NCI-H1092 treated with DMSO at 0.1 percent for 48 hours (cell line): ENCODE measurements at regions not wholly inside any gene's neighbourhood (a gene's known extent, or its start where the extent isn't known, plus 50 kb on each side); places are given as distances from the start of the nearest gene placed in this dataset.
A peak's percentile ranks its signal among the peaks of the same experiment; 100 is the strongest.
"Not testable (repeated sequence)": the region's sequence is repeated elsewhere in the genome, so short reads cannot be mapped to it uniquely, and the experiment has no call there.

Experiments
- DNase-seq: peaks from one replicate; lab custom pipeline; 2025; lab: John Stamatoyannopoulos, UW

DNA sequence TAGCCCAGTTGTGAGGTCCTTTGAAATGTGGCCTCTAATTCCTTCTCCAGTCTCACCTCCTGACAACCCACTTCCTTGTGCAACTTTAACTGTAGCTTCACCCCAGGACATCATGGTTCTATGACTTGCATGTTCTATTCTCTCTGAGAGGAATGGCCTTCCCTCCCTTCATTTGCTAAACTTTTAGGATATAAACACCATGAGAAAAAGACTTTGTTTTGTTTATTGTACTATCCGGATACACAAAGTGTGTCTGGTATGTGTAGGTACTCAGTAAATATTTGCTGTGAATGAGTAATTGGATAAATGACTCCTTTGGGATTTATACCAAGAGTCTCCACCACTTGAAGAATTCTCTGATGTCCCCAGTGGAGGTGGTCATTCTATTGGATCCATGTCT is 547.6 kb downstream of the INSC start:
- DNase-seq = no peak

DNA sequence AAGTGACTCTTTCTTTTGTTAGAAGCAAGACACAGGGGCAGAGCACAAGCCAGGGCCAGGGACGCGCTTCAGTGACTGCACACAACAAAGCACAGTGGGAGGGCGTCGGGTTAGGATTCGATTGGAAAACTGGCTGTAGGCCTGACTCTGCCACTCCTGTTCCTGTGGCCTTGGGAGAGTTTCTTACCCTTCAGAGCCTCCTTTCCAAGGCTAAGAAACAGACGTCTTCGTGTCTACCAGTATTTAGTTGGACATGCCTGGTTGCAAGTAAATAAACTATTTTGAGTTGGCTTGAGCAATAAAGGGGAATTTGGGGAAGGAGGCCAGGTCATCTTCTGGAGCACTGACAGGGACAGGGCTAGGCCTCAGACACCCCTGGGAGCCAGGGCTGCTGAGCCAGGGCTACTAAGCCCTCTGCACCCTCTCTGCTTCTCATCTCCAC is 549.1 kb downstream of the INSC start:
- peak; percentile 96 for DNase-seq

DNA sequence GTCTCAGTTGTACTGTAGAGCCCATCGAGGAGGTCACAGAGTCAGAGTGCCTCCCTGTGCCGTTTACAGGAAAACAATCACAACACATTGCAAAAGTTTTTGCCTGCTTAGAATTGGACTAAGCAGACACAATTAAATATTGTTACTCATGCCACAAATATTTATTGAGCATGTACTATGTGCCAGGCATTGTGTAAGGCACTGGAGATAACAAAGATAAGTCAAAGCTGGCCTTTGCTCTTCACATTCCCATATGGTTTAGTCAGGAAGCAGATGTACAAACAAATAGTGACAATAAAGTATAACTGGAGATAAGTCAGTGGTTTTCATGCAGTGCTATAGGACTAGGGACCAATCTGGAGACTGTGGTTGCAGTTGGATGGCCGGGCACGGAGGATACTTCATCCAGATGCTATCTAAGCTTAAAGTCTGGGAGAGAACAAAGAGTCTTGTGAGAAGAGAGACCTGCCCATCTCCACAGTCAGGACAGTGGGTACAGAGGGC is 550.7 kb downstream of the INSC start:
- no peak for DNase-seq

- no peak for DNase-seq
Measured at GRCh38 chr11:15667127-15667725, 552.5 kb downstream of the INSC start.

- no peak for DNase-seq
Measured at GRCh38 chr11:15668718-15669117, 554.0 kb downstream of the INSC start.

GRCh38 chr11:15670520-15671070 is 555.9 kb downstream of the INSC start:
- DNase-seq = no peak

DNA sequence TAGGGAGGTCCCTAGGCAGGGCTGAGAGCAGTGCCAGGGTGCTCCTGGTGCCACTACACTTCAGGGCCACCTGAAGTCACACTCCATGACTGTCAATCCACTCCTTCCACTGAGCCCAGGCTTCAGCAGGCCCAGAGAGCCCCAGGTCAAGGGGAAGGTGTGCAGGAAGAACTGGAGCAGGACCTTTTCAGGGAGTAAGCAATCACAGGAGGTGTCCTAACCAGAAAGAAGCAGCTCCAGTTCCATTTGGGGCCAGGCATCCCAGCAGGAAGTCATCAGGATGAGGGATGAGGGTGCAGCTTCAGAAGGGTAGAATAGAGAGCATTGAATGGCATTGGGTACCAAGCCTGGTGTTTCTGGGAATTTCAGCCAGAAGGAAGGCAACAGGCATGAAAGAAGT is 556.5 kb downstream of the INSC start:
- no peak for DNase-seq

DNA sequence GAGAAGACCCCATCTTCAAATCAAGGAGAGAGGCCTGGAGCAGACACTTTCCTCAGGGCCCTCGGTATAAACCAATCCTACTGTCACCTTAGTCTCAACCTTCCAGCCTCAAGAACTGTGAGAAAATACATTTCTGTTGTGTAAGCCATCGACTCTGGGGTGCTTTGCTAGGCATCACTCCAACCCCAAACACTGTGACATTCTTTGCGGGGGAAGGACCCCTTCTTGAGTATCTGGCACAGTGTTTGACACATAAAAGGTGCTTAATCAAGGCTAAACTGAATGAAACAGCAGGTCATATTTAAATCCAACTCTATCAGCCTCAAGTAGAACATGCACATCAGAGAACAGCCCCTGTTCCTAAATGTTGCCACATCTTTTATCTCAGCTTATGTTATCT is 558.1 kb downstream of the INSC start:
- peak; percentile 27 for DNase-seq

DNA sequence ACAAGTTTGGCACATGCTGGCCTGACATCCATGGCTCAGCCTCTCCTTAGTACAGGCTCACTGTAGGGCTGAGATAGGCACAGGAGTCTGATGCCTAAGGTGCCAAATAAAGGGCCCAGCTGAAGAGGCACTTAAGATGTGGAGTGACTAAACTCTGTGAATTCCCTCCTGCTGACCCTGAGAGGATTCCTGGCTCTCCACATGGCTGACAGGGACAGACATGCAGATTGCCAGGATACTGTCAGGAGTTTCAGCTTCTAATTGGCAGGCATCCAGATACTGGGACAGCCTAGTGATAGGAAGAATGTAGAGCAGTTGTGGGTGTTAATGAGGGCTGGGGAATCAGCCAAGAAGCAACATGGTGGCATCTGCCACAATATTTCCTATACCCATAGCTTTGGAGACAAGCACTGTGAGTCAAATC is 558.7 kb downstream of the INSC start:
- peak; percentile 74 for DNase-seq

GRCh38 chr11:15674756-15675155 is 560.0 kb downstream of the INSC start:
- DNase-seq = no peak

- no peak for DNase-seq
Measured at GRCh38 chr11:15675683-15676082, 561.0 kb downstream of the INSC start.

GRCh38 chr11:15677181-15677580 is 562.5 kb downstream of the INSC start:
- DNase-seq = no peak

GRCh38 chr11:15683528-15683927 is 568.8 kb downstream of the INSC start:
- no peak for DNase-seq

DNA sequence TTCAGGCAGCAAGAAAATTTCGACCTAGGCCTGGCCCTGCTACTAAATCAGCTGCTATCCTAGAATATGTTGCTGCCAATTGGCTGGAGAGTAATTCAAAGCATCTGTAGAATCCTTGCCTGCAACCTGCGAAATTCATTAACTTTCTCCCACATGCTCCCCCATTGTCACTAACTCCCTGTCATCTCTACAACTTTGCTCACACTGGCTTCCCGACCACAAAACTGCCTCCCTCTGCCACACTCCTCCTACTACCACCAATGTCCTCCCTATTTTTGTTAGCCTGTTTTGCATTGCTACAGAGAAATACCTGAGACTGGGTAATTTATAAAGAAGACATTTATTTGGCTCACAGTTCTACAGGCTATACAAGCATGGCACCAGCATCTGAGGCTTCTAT is 570.6 kb downstream of the INSC start:
- no peak for DNase-seq

DNA sequence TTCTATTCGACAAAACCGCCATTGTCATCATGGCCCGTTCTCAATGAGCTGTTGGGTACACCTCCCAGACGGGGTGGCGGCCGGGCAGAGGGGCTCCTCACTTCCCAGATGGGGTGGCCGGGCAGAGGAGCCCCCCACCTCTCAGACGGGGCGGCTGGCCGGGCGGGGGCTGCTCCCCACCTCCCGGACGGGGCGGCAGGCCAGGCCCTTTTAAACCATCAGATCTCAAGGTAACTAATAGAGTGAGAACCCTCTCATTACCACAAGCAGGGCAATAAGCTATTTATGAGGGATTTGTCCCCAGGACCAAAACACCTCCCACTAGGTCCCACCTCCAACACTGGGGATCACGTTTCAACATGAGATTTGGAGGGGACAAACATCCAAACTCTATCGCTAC is 571.5 kb downstream of the INSC start:
- not testable (repeated sequence) for DNase-seq

GRCh38 chr11:15687342-15687741 is 572.6 kb downstream of the INSC start:
- DNase-seq = no peak

GRCh38 chr11:15688351-15688792 is 573.6 kb downstream of the INSC start:
- DNase-seq = no peak

DNA sequence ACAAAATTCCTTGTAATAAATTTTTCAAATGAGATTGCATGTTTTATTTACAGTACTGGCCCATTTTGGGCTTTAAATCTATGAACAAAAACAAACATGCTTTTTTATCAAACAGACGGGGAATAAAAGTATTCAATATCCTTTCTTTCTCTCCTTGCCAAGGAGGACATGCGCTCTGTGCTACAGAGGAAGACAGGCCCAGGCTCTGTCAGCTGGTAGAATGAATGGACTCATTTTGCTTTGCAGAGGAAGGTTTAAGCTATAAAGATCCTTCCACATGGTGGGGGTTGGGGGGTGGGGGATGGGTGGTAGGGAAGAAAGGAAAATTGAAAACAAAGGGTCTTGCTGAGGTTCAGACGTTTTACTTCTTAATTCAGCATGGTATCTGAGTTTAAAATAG is 575.6 kb downstream of the INSC start:
- DNase-seq = no peak

DNA sequence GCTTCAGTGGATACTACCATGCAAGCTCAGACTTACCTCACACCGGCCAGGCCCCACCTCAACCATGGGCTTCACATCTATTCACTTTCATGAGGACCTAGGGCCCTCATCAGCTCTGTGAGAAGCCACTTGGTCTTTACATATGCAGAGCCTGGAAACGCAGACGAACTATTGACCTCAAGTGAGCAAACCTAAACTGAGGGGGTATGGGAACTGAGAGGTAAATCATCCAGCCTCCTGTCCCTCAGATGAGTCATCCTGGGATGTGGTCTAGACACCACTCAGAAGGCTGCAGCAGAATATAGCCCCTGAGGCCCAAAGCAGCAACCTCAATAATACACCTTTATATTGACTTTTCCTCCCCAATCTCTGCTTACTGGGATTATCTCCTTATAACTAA is 578.0 kb downstream of the INSC start:
- no peak for DNase-seq

DNA sequence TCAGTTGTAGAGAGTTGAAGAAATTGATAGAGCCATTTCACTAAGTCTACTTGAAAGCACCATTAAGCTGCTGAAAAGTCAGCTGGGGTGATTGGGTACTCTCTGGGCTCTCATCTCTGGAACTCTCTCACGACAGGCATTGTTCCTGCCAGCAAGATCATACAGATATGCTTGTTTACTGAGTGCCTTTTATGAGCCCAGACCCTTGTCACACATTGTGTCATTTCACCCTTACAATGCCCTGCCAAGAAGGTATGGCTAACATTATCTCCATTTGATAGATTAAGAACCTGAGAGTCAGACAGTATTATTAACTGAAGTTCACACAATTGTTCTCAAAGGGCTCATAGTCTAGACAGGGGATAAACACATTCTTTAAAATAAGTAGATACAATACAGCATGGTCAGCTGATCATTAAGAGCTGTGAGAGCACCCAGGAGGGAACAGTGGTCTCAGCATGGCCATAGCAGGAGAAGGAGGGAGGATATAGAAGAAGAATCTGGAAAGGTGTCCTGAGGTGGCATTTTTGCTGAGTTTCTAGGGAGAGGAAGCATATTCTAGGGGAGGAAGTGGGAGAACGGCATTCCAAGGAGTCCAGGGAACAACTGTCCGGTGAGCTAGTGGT is 580.5 kb downstream of the INSC start:
- no peak for DNase-seq

- DNase-seq = no peak
Measured at GRCh38 chr11:15696069-15696468, 581.3 kb downstream of the INSC start.

- DNase-seq = no peak
Measured at GRCh38 chr11:15697437-15698236, 582.9 kb downstream of the INSC start.

GRCh38 chr11:15698855-15699254 is 584.1 kb downstream of the INSC start:
- DNase-seq = no peak
